ENCODE measurements at regions not wholly inside any gene's neighbourhood (a gene's known extent, or its start where the extent isn't known, plus 50 kb on each side); places are given as distances from the start of the nearest gene placed in this dataset.

DNA sequence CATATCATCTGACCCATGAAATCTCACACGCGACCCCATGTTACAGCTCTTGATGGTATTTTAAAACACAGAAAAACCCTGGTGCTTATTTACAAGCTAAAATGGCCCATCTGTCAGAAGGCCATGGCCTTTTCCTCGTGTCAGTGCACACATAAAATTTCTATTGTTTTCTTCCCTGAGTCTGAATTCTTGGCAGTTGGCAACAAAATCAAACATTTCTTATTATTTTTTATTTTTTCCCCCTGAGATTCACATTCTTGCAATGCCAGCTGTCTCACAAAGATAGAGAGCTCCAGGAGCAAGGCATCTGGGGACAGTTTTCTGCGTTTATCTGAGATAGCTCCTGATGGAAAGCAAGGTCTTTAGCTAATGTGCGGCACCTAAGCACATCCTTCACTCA lies 818.1 kb upstream of the TMEM132C start:
- TF ChIP-seq, protein P1, sequence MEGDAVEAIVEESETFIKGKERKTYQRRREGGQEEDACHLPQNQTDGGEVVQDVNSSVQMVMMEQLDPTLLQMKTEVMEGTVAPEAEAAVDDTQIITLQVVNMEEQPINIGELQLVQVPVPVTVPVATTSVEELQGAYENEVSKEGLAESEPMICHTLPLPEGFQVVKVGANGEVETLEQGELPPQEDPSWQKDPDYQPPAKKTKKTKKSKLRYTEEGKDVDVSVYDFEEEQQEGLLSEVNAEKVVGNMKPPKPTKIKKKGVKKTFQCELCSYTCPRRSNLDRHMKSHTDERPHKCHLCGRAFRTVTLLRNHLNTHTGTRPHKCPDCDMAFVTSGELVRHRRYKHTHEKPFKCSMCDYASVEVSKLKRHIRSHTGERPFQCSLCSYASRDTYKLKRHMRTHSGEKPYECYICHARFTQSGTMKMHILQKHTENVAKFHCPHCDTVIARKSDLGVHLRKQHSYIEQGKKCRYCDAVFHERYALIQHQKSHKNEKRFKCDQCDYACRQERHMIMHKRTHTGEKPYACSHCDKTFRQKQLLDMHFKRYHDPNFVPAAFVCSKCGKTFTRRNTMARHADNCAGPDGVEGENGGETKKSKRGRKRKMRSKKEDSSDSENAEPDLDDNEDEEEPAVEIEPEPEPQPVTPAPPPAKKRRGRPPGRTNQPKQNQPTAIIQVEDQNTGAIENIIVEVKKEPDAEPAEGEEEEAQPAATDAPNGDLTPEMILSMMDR (IDR thresholded peaks at IDR 0.05): no peak
- no peak for TF ChIP-seq ZFX (IDR thresholded peaks at IDR 0.05; ENCODE audit: borderline replicate concordance)
